HL-60 (cell line): ENCODE measurements at regions not wholly inside any gene's neighbourhood (a gene's known extent, or its start where the extent isn't known, plus 50 kb on each side); places are given as distances from the start of the nearest gene placed in this dataset.

ENCODE experiments used
- CTCF ChIP-seq: IDR thresholded peaks from one replicate; pipeline ENCODE4 v1.5.1; 2011; ENCODE audit warnings: low read length, control low read depth, inconsistent platforms; ENCODE audit not compliant: insufficient read depth
- GABPA ChIP-seq: IDR thresholded peaks from 2 replicates; pipeline ENCODE4 v1.6.1; 2012; ENCODE audit warnings: low read depth
- POLR2AphosphoS5 ChIP-seq: IDR thresholded peaks from 2 replicates; pipeline ENCODE4 v1.6.1; 2012; ENCODE audit warnings: low read depth
- REST ChIP-seq: IDR thresholded peaks from 2 replicates; pipeline ENCODE4 v1.6.1; 2012; ENCODE audit warnings: low read depth; ENCODE audit not compliant: insufficient replicate concordance

GRCh38 chr6:47159763-47160162 is 117.6 kb upstream of the ADGRF1 start:
- no peak for TF ChIP-seq CTCF
- no peak for TF ChIP-seq POLR2AphosphoS5
- no peak for TF ChIP-seq REST
- TF ChIP-seq GABPA = no peak
